Mesodermal cell (in vitro differentiated cells): ENCODE measurements at regions not wholly inside any gene's neighbourhood (a gene's known extent, or its start where the extent isn't known, plus 50 kb on each side); places are given as distances from the start of the nearest gene placed in this dataset.
A peak's percentile ranks its signal among the peaks of the same experiment; 100 is the strongest.

Source experiments
- H3K27ac ChIP-seq: 2 replicates; pipeline ENCODE4 v1.7.0; 2013; ENCODE audit warnings: mild to moderate bottlenecking, low read depth, low read length, moderate library complexity; ENCODE audit not compliant: severe bottlenecking
- H3K36me3 ChIP-seq: 2 replicates; pipeline ENCODE4 v1.7.1; 2013; ENCODE audit warnings: mild to moderate bottlenecking, low read length, moderate library complexity; ENCODE audit not compliant: control insufficient read depth, insufficient read depth
- H3K4me1 ChIP-seq: one replicate; pipeline ENCODE4 v1.7.1; 2013; ENCODE audit warnings: mild to moderate bottlenecking, low read length; ENCODE audit not compliant: insufficient read depth, control insufficient read depth, poor library complexity, severe bottlenecking
- H3K4me3 ChIP-seq: 2 replicates; pipeline ENCODE4 v1.7.0; 2013; ENCODE audit warnings: low read length, control low read depth, mild to moderate bottlenecking; ENCODE audit not compliant: insufficient read depth, poor library complexity, severe bottlenecking; ENCODE audit errors: extremely low read depth
- H3K9me3 ChIP-seq: 2 replicates; pipeline ENCODE4 v1.7.1; 2013; ENCODE audit warnings: mild to moderate bottlenecking, low read length, moderate library complexity; ENCODE audit not compliant: control insufficient read depth
- WGBS, 2 experiments: methylation state at CpG; one replicate each; pipeline ENCODE4 v1.1.5; 2013; ENCODE audit warnings: missing lambda C conversion rate in 2 of 2; ENCODE audit not compliant: insufficient coverage in 2 of 2; 5-methylcytosine and 5-hydroxymethylcytosine counted together

- Histone ChIP-seq H3K4me3 (no peak overlapping the region), H3K27ac (no peak overlapping the region), H3K4me1 (no peaks in the 10 kb centered on the region), H3K36me3 (no peaks in the 10 kb centered on the region), H3K9me3 (no peaks in the 10 kb centered on the region)
- WGBS, 2 experiments: 100% methylated on average over 2 of the region's 3 CpGs; no CpG with 5 or more reads in 1 of the 2 experiments
Observed at GRCh38 chr7:10577866-10578374, 395.8 kb upstream of the PHF14 start.

GRCh38 chr7:10579561-10579960, 394.1 kb upstream of the PHF14 start:
- no peak overlapping the region for H3K4me3 ChIP-seq
- H3K27ac ChIP-seq: no peak overlapping the region
- no peaks in the 10 kb centered on the region for H3K4me1 ChIP-seq
- no peaks in the 10 kb centered on the region for H3K9me3 ChIP-seq
- WGBS, 2 experiments: 100% methylated on average over 1 of the region's 3 CpGs; no CpG with 5 or more reads in 1 of the 2 experiments
- H3K36me3 ChIP-seq: no peaks in the 10 kb centered on the region

DNA sequence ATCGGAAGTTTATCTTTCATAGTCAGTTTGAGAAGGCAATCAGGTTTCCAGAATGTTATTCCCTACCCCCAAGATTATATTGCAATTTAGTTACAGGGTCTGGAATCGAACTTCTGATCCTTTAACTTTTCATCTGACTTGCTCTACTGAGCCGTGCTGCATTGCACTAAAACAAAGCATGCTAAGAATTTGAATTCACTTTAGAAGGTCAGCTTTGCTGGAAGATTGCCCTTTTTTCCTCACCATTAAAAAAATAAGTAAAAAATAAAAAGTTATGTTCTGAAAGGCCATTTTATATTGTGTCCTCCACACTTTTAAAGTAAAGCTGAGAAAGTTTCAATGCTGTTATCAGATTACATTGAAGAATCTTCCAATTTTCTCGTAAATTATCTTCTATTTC, 388.8 kb upstream of the PHF14 start:
- Histone ChIP-seq H3K4me1 (no peaks in the 10 kb centered on the region), H3K4me3 (no peak overlapping the region), H3K9me3 (no peaks in the 10 kb centered on the region), H3K36me3 (no peaks in the 10 kb centered on the region), H3K27ac (no peak overlapping the region)
- 84 to 100% methylated on average over 1 to 2 of the region's 4 CpGs for WGBS, 2 experiments

DNA sequence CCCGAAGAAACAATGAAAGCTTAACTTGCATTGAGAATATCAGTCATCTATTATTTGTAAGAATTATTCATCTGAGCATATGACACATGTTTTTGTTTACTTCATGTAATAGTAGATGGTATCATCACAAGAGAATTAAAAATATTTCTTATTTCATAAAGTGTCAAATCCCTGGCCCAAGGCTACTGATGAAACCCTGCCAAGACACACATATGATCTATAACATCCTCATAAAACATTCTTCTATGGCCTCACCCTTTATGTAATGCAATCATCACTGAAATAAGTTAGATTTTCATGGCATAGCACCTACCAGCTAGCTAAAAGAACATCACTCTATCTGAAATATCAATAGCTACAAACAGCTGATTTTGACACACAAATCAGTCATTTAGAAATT, 385.6 kb upstream of the PHF14 start:
- Histone ChIP-seq H3K4me1 (no peaks in the 10 kb centered on the region), H3K27ac (no peak overlapping the region), H3K4me3 (no peak overlapping the region), H3K36me3 (no peaks in the 10 kb centered on the region), H3K9me3 (no peaks in the 10 kb centered on the region)
- WGBS, 2 experiments: no CpG with 5 or more reads among the region's 1 CpG

- no peaks in the 10 kb centered on the region for H3K36me3 ChIP-seq
- 100% methylated on average over 1 of the region's 2 CpGs for WGBS, 2 experiments
- no peak overlapping the region for H3K4me3 ChIP-seq
- H3K27ac ChIP-seq: no peak overlapping the region
- H3K9me3 ChIP-seq: no peaks in the 10 kb centered on the region
- H3K4me1 ChIP-seq: no peaks in the 10 kb centered on the region
Observed at GRCh38 chr7:10592604-10593003, 381.1 kb upstream of the PHF14 start.

DNA sequence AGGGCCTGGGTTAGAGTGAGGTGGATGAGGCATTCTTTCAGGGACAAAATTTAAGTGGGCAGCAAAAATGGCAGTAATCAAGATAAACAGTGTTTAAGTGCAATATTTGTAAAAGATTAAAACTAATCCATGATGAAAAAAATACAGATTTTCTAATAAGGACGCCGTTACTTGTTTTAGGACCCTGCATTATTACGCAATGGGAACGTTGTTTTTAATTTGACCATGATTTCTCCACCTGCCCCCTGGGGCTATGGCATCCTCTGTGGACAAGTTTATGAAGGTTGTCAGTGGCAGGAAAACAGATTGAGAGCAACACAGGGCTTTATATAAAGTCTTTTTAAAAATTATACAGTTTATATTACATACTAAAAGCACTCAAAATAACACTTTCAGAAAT, 380.6 kb upstream of the PHF14 start:
- H3K36me3 ChIP-seq: no peaks in the 10 kb centered on the region
- H3K4me1 ChIP-seq: no peaks in the 10 kb centered on the region
- no peak overlapping the region for H3K27ac ChIP-seq
- no peaks in the 10 kb centered on the region for H3K9me3 ChIP-seq
- no peak overlapping the region for H3K4me3 ChIP-seq
- WGBS, 2 experiments: 100% methylated on average over 1 of the region's 4 CpGs; no CpG with 5 or more reads in 1 of the 2 experiments

GRCh38 chr7:10596827-10597226, 376.8 kb upstream of the PHF14 start:
- H3K36me3 ChIP-seq: no peaks in the 10 kb centered on the region
- WGBS, 2 experiments: 80 to 93% methylated on average over 1 to 2 of the region's 2 CpGs

GRCh38 chr7:10604128-10604527, 369.5 kb upstream of the PHF14 start:
- no peaks in the 10 kb centered on the region for H3K9me3 ChIP-seq
- no peaks in the 10 kb centered on the region for H3K4me1 ChIP-seq
- no peak overlapping the region for H3K27ac ChIP-seq
- no peak overlapping the region for H3K4me3 ChIP-seq
- H3K36me3 ChIP-seq: no peaks in the 10 kb centered on the region

More at GRCh38 chr7:10596827-10597226, 376.8 kb upstream of the PHF14 start:
- Histone ChIP-seq H3K9me3 (no peaks in the 10 kb centered on the region), H3K27ac (no peak overlapping the region), H3K4me1 (no peaks in the 10 kb centered on the region), H3K4me3 (no peak overlapping the region)

DNA sequence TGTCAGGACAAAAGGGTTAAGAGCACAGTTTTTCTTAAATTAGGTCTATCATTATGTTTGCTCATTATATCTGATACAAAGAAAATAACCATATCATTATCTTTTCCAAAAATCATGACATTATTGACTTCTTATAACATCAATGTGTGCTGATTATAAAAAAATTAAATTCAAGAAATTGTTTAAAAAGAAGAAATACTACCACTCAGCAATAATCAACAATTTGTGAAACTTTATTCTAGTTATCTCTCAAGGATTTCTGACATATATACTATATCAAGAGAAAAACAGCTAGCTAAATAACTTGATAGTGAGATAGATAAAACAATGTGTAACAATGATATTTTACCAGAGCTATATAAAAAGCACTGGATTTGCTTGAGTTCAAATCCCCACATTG, 360.7 kb upstream of the PHF14 start:
- no peaks in the 10 kb centered on the region for H3K36me3 ChIP-seq
- no peaks in the 10 kb centered on the region for H3K9me3 ChIP-seq
- H3K4me3 ChIP-seq: no peak overlapping the region
- no peaks in the 10 kb centered on the region for H3K4me1 ChIP-seq
- no peak overlapping the region for H3K27ac ChIP-seq

GRCh38 chr7:10618953-10619352, 354.7 kb upstream of the PHF14 start:
- H3K9me3 ChIP-seq: no peaks in the 10 kb centered on the region
- no peaks in the 10 kb centered on the region for H3K4me1 ChIP-seq
- no peak overlapping the region for H3K4me3 ChIP-seq
- no peaks in the 10 kb centered on the region for H3K36me3 ChIP-seq
- WGBS, 2 experiments: 20 to 42% methylated on average over 1 to 2 of the region's 3 CpGs
- H3K27ac ChIP-seq: peak overlapping the region; percentile 43

- no peaks in the 10 kb centered on the region for H3K4me1 ChIP-seq
- H3K36me3 ChIP-seq: no peaks in the 10 kb centered on the region
- no peak overlapping the region for H3K27ac ChIP-seq
- no peaks in the 10 kb centered on the region for H3K9me3 ChIP-seq
- 60% methylated on average over 1 of the region's 1 CpG; no CpG with 5 or more reads in 1 of the 2 experiments for WGBS, 2 experiments
- H3K4me3 ChIP-seq: no peak overlapping the region
Observed at GRCh38 chr7:10632712-10633111, 341.0 kb upstream of the PHF14 start.
